ENCODE measurements at regions not wholly inside any gene's neighbourhood (a gene's known extent, or its start where the extent isn't known, plus 50 kb on each side); places are given as distances from the start of the nearest gene placed in this dataset.

DNA sequence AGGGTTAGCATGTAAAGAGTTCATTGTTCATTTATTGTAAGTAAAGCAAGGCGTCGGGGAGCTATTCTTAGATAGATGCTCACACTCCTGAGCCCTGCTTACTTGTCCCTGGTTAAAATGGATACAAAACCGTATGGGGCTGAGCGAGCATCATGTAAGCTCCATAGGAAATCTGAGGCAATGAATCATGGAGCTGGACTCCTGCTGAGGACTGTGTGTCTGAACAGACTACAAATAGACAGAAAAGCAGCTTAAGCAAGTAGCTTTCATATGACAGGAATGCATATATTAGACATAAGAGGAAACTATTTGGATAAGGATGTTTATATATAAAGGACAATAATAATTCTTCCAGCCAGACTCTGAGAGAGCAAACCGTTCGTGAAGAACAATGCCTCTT is 604.9 kb upstream of the PTBP2 start:
- TF ChIP-seq POLR2A (IDR thresholded peaks at IDR 0.05) = no peak
- no peak for TF ChIP-seq CTCF (IDR thresholded peaks at IDR 0.05)
- TF ChIP-seq EP300 (IDR thresholded peaks at IDR 0.05; ENCODE audit: low read depth) = no peak
- TF ChIP-seq POLR2AphosphoS5 (IDR thresholded peaks at IDR 0.05) = no peak
